Fibroblast of pulmonary artery (primary cell): ENCODE measurements at regions not wholly inside any gene's neighbourhood (a gene's known extent, or its start where the extent isn't known, plus 50 kb on each side); places are given as distances from the start of the nearest gene placed in this dataset.

Source experiments
- DNase-seq: peaks from one replicate; pipeline ENCODE4 v3.0.0-alpha.2; 2010; ENCODE audit warnings: low read depth
- H3K4me3 ChIP-seq: replicated peaks from 2 replicates; pipeline ENCODE4 v1.5.1; 2011; ENCODE audit warnings: low read depth, mild to moderate bottlenecking, control low read depth, low read length, moderate library complexity
- CTCF ChIP-seq: IDR thresholded peaks from 2 replicates; pipeline ENCODE4 v1.5.1; 2011; ENCODE audit warnings: mild to moderate bottlenecking, control low read depth, low read length, inconsistent platforms; ENCODE audit errors: missing control alignments

GRCh38 chr5:124480964-124481363 lies 265.5 kb downstream of the ZNF608 start:
- no peak overlapping the region for H3K4me3 ChIP-seq
- TF ChIP-seq CTCF, result no peak
- DNase-seq, result no peak

GRCh38 chr5:124480022-124480421 lies 266.4 kb downstream of the ZNF608 start:
- no peak overlapping the region for H3K4me3 ChIP-seq
- DNase-seq, result no peak
- no peak for TF ChIP-seq CTCF

DNA sequence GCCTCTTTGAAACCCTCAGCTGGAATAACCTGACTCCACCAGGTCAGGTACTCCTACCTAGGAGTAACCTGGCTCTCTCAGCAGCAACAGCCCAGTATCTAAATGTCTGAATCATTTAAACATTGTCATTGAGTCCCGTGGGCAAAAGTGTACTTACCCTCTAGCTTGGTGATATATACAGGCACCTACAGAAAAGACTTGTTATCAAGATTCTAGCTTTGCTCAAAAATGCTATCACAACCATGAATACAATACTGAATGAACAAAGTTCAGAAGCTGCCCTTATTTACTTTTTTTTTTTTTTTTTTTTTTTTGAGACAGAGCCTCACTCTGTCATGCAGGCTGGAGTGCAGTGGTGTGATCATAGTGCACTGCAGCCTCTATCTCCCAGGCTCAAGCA lies 268.2 kb downstream of the ZNF608 start:
- no peak overlapping the region for H3K4me3 ChIP-seq
- no peak for TF ChIP-seq CTCF
- DNase-seq, result no peak

DNA sequence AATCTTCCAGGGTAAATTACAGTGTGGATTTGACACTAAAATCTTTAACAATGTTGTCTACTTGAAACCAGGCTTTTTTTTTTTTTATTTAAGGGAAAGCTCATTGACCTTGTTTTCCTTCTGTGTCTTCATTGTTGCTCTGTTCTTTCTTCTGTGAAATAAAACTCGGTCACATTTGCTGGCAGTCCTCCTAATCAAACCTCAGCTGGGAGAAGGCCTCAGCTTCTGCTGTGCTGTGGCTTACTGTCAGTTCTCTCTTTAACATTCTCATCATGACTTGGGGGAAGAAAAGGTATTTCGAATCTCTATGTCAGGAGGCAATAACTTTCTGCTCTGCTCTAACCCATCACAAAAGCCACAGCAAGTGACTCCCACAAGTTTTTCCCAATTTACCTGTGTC lies 268.9 kb downstream of the ZNF608 start:
- DNase-seq, result no peak
- TF ChIP-seq CTCF, result no peak
- no peak overlapping the region for H3K4me3 ChIP-seq

DNA sequence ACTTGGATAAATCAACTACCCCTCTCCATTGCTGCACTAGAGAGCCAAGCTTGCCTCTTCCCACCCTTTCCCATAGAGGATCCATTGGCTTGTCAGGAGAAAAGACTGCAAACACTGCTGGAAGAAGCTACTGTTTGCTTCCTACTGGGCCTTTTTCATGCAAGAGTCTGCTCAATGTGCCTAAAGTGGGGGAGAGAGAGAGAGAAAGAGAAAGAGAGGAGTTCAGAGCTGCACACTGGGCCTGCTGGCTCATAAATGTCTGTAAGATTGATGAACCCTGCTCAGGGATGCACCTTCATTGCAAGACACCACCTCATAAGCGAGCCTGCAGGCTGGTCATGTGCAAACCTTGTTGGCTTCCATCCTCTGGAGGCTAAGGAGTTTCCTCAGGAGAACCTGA lies 269.4 kb downstream of the ZNF608 start:
- no peak overlapping the region for H3K4me3 ChIP-seq
- no peak for DNase-seq
- no peak for TF ChIP-seq CTCF

GRCh38 chr5:124474528-124475215 lies 271.8 kb downstream of the ZNF608 start:
- H3K4me3 ChIP-seq, result no peak overlapping the region
- TF ChIP-seq CTCF, result no peak
- DNase-seq, result no peak
